Muscle of leg (tissue), 3 donors: ENCODE measurements at regions not wholly inside any gene's neighbourhood (a gene's known extent, or its start where the extent isn't known, plus 50 kb on each side); places are given as distances from the start of the nearest gene placed in this dataset.
"Not testable (repeated sequence)": the region's sequence is repeated elsewhere in the genome, so short reads cannot be mapped to it uniquely, and the experiment has no call there.

Source experiments
- DNase-seq: peaks from one replicate; pipeline ENCODE4 v3.0.0; 2013
- H3K27ac ChIP-seq: one replicate; pipeline ENCODE4 v1.5.1; 2013; ENCODE audit warnings: mild to moderate bottlenecking, low read length, control low read depth
- H3K27me3 ChIP-seq: one replicate; pipeline ENCODE4 v1.6.1; 2013; ENCODE audit warnings: low read length; ENCODE audit not compliant: control insufficient read depth, insufficient read depth
- H3K36me3 ChIP-seq: one replicate; pipeline ENCODE4 v1.6.1; 2013; ENCODE audit warnings: low read length; ENCODE audit not compliant: control insufficient read depth, insufficient read depth
- H3K4me1 ChIP-seq: one replicate; pipeline ENCODE4 v1.6.1; 2013; ENCODE audit warnings: low read length; ENCODE audit not compliant: control insufficient read depth, insufficient read depth
- H3K4me3 ChIP-seq: one replicate; pipeline ENCODE4 v1.5.1; 2013; ENCODE audit warnings: low read length, control low read depth
- H3K9me3 ChIP-seq: replicated peaks from 2 replicates; pipeline ENCODE4 v1.6.1; 2013; ENCODE audit warnings: low read depth, low read length; ENCODE audit not compliant: control insufficient read depth
- WGBS: methylation state at CpG from one replicate; pipeline ENCODE4 v1.1.5; 2013; ENCODE audit warnings: missing lambda C conversion rate; ENCODE audit not compliant: insufficient coverage; 5-methylcytosine and 5-hydroxymethylcytosine counted together

GRCh38 chr5:67897431-67897830, 318.1 kb upstream of the PIK3R1 start:
- Histone ChIP-seq H3K27ac (no peak overlapping the region), H3K4me3 (no peak overlapping the region), H3K27me3 (no peaks in the 10 kb centered on the region), H3K4me1 (peaks cover 5% of the 10 kb centered on the region), H3K36me3 (no peaks in the 10 kb centered on the region), H3K9me3 (no peaks in the 10 kb centered on the region)
- 100% methylated on average over 2 of the region's 3 CpGs for WGBS
- no peak for DNase-seq

GRCh38 chr5:67896930-67897313, 318.6 kb upstream of the PIK3R1 start:
- Histone ChIP-seq H3K4me3 (no peak overlapping the region), H3K27me3 (no peaks in the 10 kb centered on the region), H3K4me1 (no peaks in the 10 kb centered on the region), H3K9me3 (no peaks in the 10 kb centered on the region), H3K27ac (no peak overlapping the region), H3K36me3 (no peaks in the 10 kb centered on the region)
- DNase-seq = no peak
- WGBS = no CpG with 5 or more reads among the region's 2 CpGs

GRCh38 chr5:67896311-67896929, 319.1 kb upstream of the PIK3R1 start:
- Histone ChIP-seq H3K27me3 (no peaks in the 10 kb centered on the region), H3K4me1 (no peaks in the 10 kb centered on the region), H3K4me3 (no peak overlapping the region), H3K9me3 (no peaks in the 10 kb centered on the region), H3K27ac (no peak overlapping the region), H3K36me3 (no peaks in the 10 kb centered on the region)
- DNase-seq = no peak
- WGBS = 40% methylated on average over 1 of the region's 3 CpGs

GRCh38 chr5:67889870-67890269, 325.7 kb upstream of the PIK3R1 start:
- not testable (repeated sequence) for H3K4me1 ChIP-seq, H3K36me3 ChIP-seq, H3K27me3 ChIP-seq, H3K4me3 ChIP-seq, DNase-seq, H3K27ac ChIP-seq, H3K9me3 ChIP-seq
- WGBS = 100% methylated on average over 3 of the region's 15 CpGs

- Histone ChIP-seq H3K9me3 (no peaks in the 10 kb centered on the region), H3K4me1 (no peaks in the 10 kb centered on the region)
- DNase-seq = no peak
These were observed 327.8 kb upstream of the PIK3R1 start for GRCh38 chr5:67887748-67888161.

GRCh38 chr5:67886761-67887160, 328.8 kb upstream of the PIK3R1 start:
- no peaks in the 10 kb centered on the region for H3K36me3 ChIP-seq
- H3K4me3 ChIP-seq = no peak overlapping the region
- no peak for DNase-seq
- no peaks in the 10 kb centered on the region for H3K4me1 ChIP-seq
- no peaks in the 10 kb centered on the region for H3K27me3 ChIP-seq
- H3K27ac ChIP-seq = no peak overlapping the region
- no peaks in the 10 kb centered on the region for H3K9me3 ChIP-seq
- WGBS = no CpG with 5 or more reads among the region's 1 CpG

More at GRCh38 chr5:67887748-67888161, 327.8 kb upstream of the PIK3R1 start:
- 100% methylated on average over 1 of the region's 1 CpG for WGBS
- Histone ChIP-seq H3K4me3 (no peak overlapping the region), H3K36me3 (no peaks in the 10 kb centered on the region), H3K27me3 (no peaks in the 10 kb centered on the region), H3K27ac (no peak overlapping the region)

GRCh38 chr5:67880876-67881275, 334.7 kb upstream of the PIK3R1 start:
- Histone ChIP-seq H3K4me1 (peaks cover 4% of the 10 kb centered on the region), H3K4me3 (no peak overlapping the region), H3K27ac (no peak overlapping the region), H3K9me3 (no peaks in the 10 kb centered on the region), H3K27me3 (no peaks in the 10 kb centered on the region), H3K36me3 (no peaks in the 10 kb centered on the region)
- no peak for DNase-seq
- 100% methylated on average over 1 of the region's 2 CpGs for WGBS

- DNase-seq = no peak
- no peak overlapping the region for H3K27ac ChIP-seq
- WGBS = no CpG with 5 or more reads among the region's 2 CpGs
- H3K4me3 ChIP-seq = no peak overlapping the region
- H3K36me3 ChIP-seq = no peaks in the 10 kb centered on the region
- peaks cover 6% of the 10 kb centered on the region for H3K4me1 ChIP-seq
- H3K27me3 ChIP-seq = no peaks in the 10 kb centered on the region
- H3K9me3 ChIP-seq = no peaks in the 10 kb centered on the region
These were observed 335.1 kb upstream of the PIK3R1 start for GRCh38 chr5:67880511-67880805.

GRCh38 chr5:67879620-67880510, 335.7 kb upstream of the PIK3R1 start:
- Histone ChIP-seq H3K27me3 (no peaks in the 10 kb centered on the region), H3K27ac (no peak overlapping the region), H3K4me3 (no peak overlapping the region), H3K4me1 (peaks cover 6% of the 10 kb centered on the region), H3K36me3 (no peaks in the 10 kb centered on the region), H3K9me3 (no peaks in the 10 kb centered on the region)
- DNase-seq = no peak
- no CpG with 5 or more reads among the region's 4 CpGs for WGBS

GRCh38 chr5:67878933-67879332, 336.6 kb upstream of the PIK3R1 start:
- Histone ChIP-seq H3K9me3 (no peaks in the 10 kb centered on the region), H3K4me3 (no peak overlapping the region), H3K4me1 (peaks cover 6% of the 10 kb centered on the region), H3K36me3 (no peaks in the 10 kb centered on the region), H3K27ac (no peak overlapping the region), H3K27me3 (no peaks in the 10 kb centered on the region)
- no CpG with 5 or more reads among the region's 1 CpG for whole genome bisulfite sequencing
- DNase-seq = peak; percentile 66
